ENCODE measurements at regions not wholly inside any gene's neighbourhood (a gene's known extent, or its start where the extent isn't known, plus 50 kb on each side); places are given as distances from the start of the nearest gene placed in this dataset.

GRCh38 chr10:131014271-131014670, 297.2 kb downstream of the TCERG1L start:
- no peak for DNase-seq

- no peak for DNase-seq
These were observed 296.2 kb downstream of the TCERG1L start for GRCh38 chr10:131015271-131015670.

- no peak for DNase-seq
These were observed 295.0 kb downstream of the TCERG1L start for GRCh38 chr10:131016556-131016955.

- no peak for DNase-seq
These were observed 293.8 kb downstream of the TCERG1L start for GRCh38 chr10:131017566-131018285.

- DNase-seq = no peak
These were observed 292.5 kb downstream of the TCERG1L start for GRCh38 chr10:131018886-131019500.

- no peak for DNase-seq
These were observed 291.8 kb downstream of the TCERG1L start for GRCh38 chr10:131019696-131020095.

- no peak for DNase-seq
These were observed 290.7 kb downstream of the TCERG1L start for GRCh38 chr10:131020775-131021174.

- no peak for DNase-seq
These were observed 290.1 kb downstream of the TCERG1L start for GRCh38 chr10:131021246-131021895.

- no peak for DNase-seq
These were observed 289.6 kb downstream of the TCERG1L start for GRCh38 chr10:131021969-131022368.

- no peak for DNase-seq
These were observed 289.2 kb downstream of the TCERG1L start for GRCh38 chr10:131022369-131022768.

- DNase-seq = no peak
These were observed 288.5 kb downstream of the TCERG1L start for GRCh38 chr10:131022981-131023380.

GRCh38 chr10:131024259-131025131, 287.0 kb downstream of the TCERG1L start:
- DNase-seq = no peak

- no peak for DNase-seq
These were observed 286.2 kb downstream of the TCERG1L start for GRCh38 chr10:131025333-131025732.

GRCh38 chr10:131027256-131027655, 284.3 kb downstream of the TCERG1L start:
- no peak for DNase-seq

GRCh38 chr10:131031346-131031745, 280.2 kb downstream of the TCERG1L start:
- peak in 1 of 3 donors; percentile 1 for DNase-seq

GRCh38 chr10:131032329-131033165, 279.0 kb downstream of the TCERG1L start:
- DNase-seq = no peak

- DNase-seq = no peak
These were observed 278.1 kb downstream of the TCERG1L start for GRCh38 chr10:131033166-131034085.

- no peak for DNase-seq
These were observed 277.1 kb downstream of the TCERG1L start for GRCh38 chr10:131034451-131034850.

- no peak for DNase-seq
These were observed 275.7 kb downstream of the TCERG1L start for GRCh38 chr10:131035779-131036178.

GRCh38 chr10:131038056-131038455, 273.5 kb downstream of the TCERG1L start:
- no peak for DNase-seq

- no peak for DNase-seq
These were observed 270.5 kb downstream of the TCERG1L start for GRCh38 chr10:131041031-131041430.

Data from suppressor macrophage treated with lipopolysaccharide for 1 hour (primary cell).